Activated CD8-positive, alpha-beta memory T cell treated with anti-CD3 and anti-CD28 coated beads, Interleukin-2, amount 10 ng/mL, durations not matched to agents 7 days and 5 days (primary cell): ENCODE measurements at regions not wholly inside any gene's neighbourhood (a gene's known extent, or its start where the extent isn't known, plus 50 kb on each side); places are given as distances from the start of the nearest gene placed in this dataset.

Experiments
- ATAC-seq: fragments of 150-1000 bp; cut with Tn5 transposase; one replicate; pipeline ENCODE4 v1.10.0; 2021; ENCODE audit warnings: moderate library complexity
- CTCF ChIA-PET: fragments of 350-600 bp; sonication (Branson Sonifier 250); formaldehyde crosslinking; loops from one replicate; lab custom pipeline; 2021; ENCODE audit warnings: antibody characterized with exemption; lab: Charles Lee
- DNase-seq: peaks from one replicate; pipeline ENCODE4 v3.0.0-alpha.2; 2020
- H3K27ac Mint-ChIP-seq: one replicate; pipeline ENCODE4 v1.8.0; 2021; ENCODE audit warnings: mild to moderate bottlenecking, mixed read lengths
- H3K27me3 Mint-ChIP-seq: one replicate; pipeline ENCODE4 v1.8.0; 2021; ENCODE audit warnings: mixed read lengths
- H3K36me3 Mint-ChIP-seq: one replicate; pipeline ENCODE4 v1.8.0; 2021; ENCODE audit warnings: mild to moderate bottlenecking, mixed read lengths
- H3K4me1 Mint-ChIP-seq: one replicate; pipeline ENCODE4 v1.8.0; 2021; ENCODE audit warnings: mixed read lengths
- H3K4me3 Mint-ChIP-seq: one replicate; pipeline ENCODE4 v1.8.0; 2021; ENCODE audit warnings: mild to moderate bottlenecking, moderate library complexity, mixed read lengths
- H3K9me3 Mint-ChIP-seq: one replicate; pipeline ENCODE4 v1.8.0; 2022; ENCODE audit warnings: low read depth, mixed read lengths

- ATAC-seq, result no peak
These were observed 175.7 kb upstream of the SLC25A13 start for GRCh38 chr7:96497567-96497966.

GRCh38 chr7:96495751-96496216 lies 173.9 kb upstream of the SLC25A13 start:
- Mint-ChIP-seq H3K27ac (peak overlapping the region; percentile 86), H3K27me3 (peaks cover 4% of the 10 kb centered on the region), H3K36me3 (peaks cover 4% of the 10 kb centered on the region), H3K9me3 (no peaks in the 10 kb centered on the region), H3K4me1 (peaks cover 17% of the 10 kb centered on the region), H3K4me3 (peak overlapping the region; percentile 39)
- CTCF ChIA-PET, result no interaction called here
- DNase-seq (peak; percentile 65), ATAC-seq (peak; percentile 91)

More at GRCh38 chr7:96497567-96497966, 175.7 kb upstream of the SLC25A13 start:
- Mint-ChIP-seq H3K4me1 (peaks cover 14% of the 10 kb centered on the region), H3K27ac (no peak overlapping the region), H3K9me3 (no peaks in the 10 kb centered on the region), H3K27me3 (peaks cover 4% of the 10 kb centered on the region), H3K36me3 (peaks cover 4% of the 10 kb centered on the region), H3K4me3 (no peak overlapping the region)
- DNase-seq, result no peak
- CTCF ChIA-PET, result no interaction called here

- Mint-ChIP-seq H3K4me1 (peaks cover 17% of the 10 kb centered on the region), H3K36me3 (no peaks in the 10 kb centered on the region), H3K27ac (no peak overlapping the region), H3K9me3 (no peaks in the 10 kb centered on the region), H3K27me3 (peaks cover 3% of the 10 kb centered on the region), H3K4me3 (no peak overlapping the region)
- ATAC-seq, result no peak
- DNase-seq, result no peak
- CTCF ChIA-PET, result no interaction called here
These were observed 164.8 kb upstream of the SLC25A13 start for GRCh38 chr7:96486681-96487080.

GRCh38 chr7:96484845-96485244 lies 162.9 kb upstream of the SLC25A13 start:
- no peak overlapping the region for H3K4me3 Mint-ChIP-seq
- ATAC-seq, result no peak
- no peak for DNase-seq
- H3K27ac Mint-ChIP-seq, result no peak overlapping the region
- H3K9me3 Mint-ChIP-seq, result no peaks in the 10 kb centered on the region
- peaks cover 15% of the 10 kb centered on the region for H3K4me1 Mint-ChIP-seq
- CTCF ChIA-PET, result interaction anchor here (1.4 kb wide), 1 partner anchor 10 kb away, joined by 4 read pairs; no protein-coding TSS in a partner anchor
- no peaks in the 10 kb centered on the region for H3K36me3 Mint-ChIP-seq
- no peaks in the 10 kb centered on the region for H3K27me3 Mint-ChIP-seq

- Mint-ChIP-seq H3K9me3 (no peaks in the 10 kb centered on the region), H3K4me3 (no peak overlapping the region), H3K27ac (no peak overlapping the region), H3K36me3 (no peaks in the 10 kb centered on the region), H3K27me3 (no peaks in the 10 kb centered on the region), H3K4me1 (peaks cover 18% of the 10 kb centered on the region)
- DNase-seq, result no peak
- peak; percentile 27 for ATAC-seq
- CTCF ChIA-PET, result interaction anchor here (1.4 kb wide), 1 partner anchor 10 kb away, joined by 4 read pairs; no protein-coding TSS in a partner anchor
These were observed 162.2 kb upstream of the SLC25A13 start for GRCh38 chr7:96484091-96484490.

- no peak for DNase-seq
- H3K4me1 Mint-ChIP-seq, result peaks cover 24% of the 10 kb centered on the region
- no peak overlapping the region for H3K27ac Mint-ChIP-seq
- no peak for ATAC-seq
- H3K27me3 Mint-ChIP-seq, result no peaks in the 10 kb centered on the region
- peaks cover 2% of the 10 kb centered on the region for H3K36me3 Mint-ChIP-seq
- H3K4me3 Mint-ChIP-seq, result no peak overlapping the region
- H3K9me3 Mint-ChIP-seq, result no peaks in the 10 kb centered on the region
- CTCF ChIA-PET, result no interaction called here
These were observed 159.9 kb upstream of the SLC25A13 start for GRCh38 chr7:96481796-96482195.

GRCh38 chr7:96479015-96479645 lies 157.2 kb upstream of the SLC25A13 start:
- Mint-ChIP-seq H3K4me3 (peak overlapping the region; percentile 8), H3K36me3 (peaks cover 2% of the 10 kb centered on the region), H3K4me1 (peaks cover 17% of the 10 kb centered on the region), H3K27ac (peak overlapping the region; percentile 81), H3K9me3 (no peaks in the 10 kb centered on the region), H3K27me3 (peaks cover 5% of the 10 kb centered on the region)
- CTCF ChIA-PET, result no interaction called here
- ATAC-seq (peak; percentile 45), DNase-seq (no peak)

GRCh38 chr7:96471606-96472005 lies 149.7 kb upstream of the SLC25A13 start:
- peak overlapping the region; percentile 84 for H3K27ac Mint-ChIP-seq
- CTCF ChIA-PET, result no interaction called here
- peak overlapping the region; percentile 31 for H3K4me3 Mint-ChIP-seq

GRCh38 chr7:96452146-96452545 lies 130.2 kb upstream of the SLC25A13 start:
- CTCF ChIA-PET, result no interaction called here
- no peaks in the 10 kb centered on the region for H3K4me1 Mint-ChIP-seq
- ATAC-seq (no peak), DNase-seq (no peak)
- H3K4me3 Mint-ChIP-seq, result no peak overlapping the region
- H3K27ac Mint-ChIP-seq, result no peak overlapping the region
- peaks cover 6% of the 10 kb centered on the region for H3K27me3 Mint-ChIP-seq
- H3K9me3 Mint-ChIP-seq, result no peaks in the 10 kb centered on the region
- H3K36me3 Mint-ChIP-seq, result no peaks in the 10 kb centered on the region

More at GRCh38 chr7:96471606-96472005, 149.7 kb upstream of the SLC25A13 start:
- H3K27me3 Mint-ChIP-seq, result peaks cover 8% of the 10 kb centered on the region
- DNase-seq (no peak), ATAC-seq (no peak)
- H3K36me3 Mint-ChIP-seq, result peaks cover 34% of the 10 kb centered on the region
- peaks cover 15% of the 10 kb centered on the region for H3K4me1 Mint-ChIP-seq
- H3K9me3 Mint-ChIP-seq, result peaks cover 10% of the 10 kb centered on the region

- ATAC-seq (no peak), DNase-seq (no peak)
- H3K27ac Mint-ChIP-seq, result no peak overlapping the region
- no peaks in the 10 kb centered on the region for H3K9me3 Mint-ChIP-seq
- CTCF ChIA-PET, result no interaction called here
- peaks cover 6% of the 10 kb centered on the region for H3K27me3 Mint-ChIP-seq
- no peak overlapping the region for H3K4me3 Mint-ChIP-seq
- H3K36me3 Mint-ChIP-seq, result no peaks in the 10 kb centered on the region
- H3K4me1 Mint-ChIP-seq, result no peaks in the 10 kb centered on the region
These were observed 127.2 kb upstream of the SLC25A13 start for GRCh38 chr7:96449094-96449493.

- H3K27ac Mint-ChIP-seq, result no peak overlapping the region
- no peaks in the 10 kb centered on the region for H3K36me3 Mint-ChIP-seq
- no peak for ATAC-seq
- H3K27me3 Mint-ChIP-seq, result peaks cover 6% of the 10 kb centered on the region
- CTCF ChIA-PET, result no interaction called here
- H3K9me3 Mint-ChIP-seq, result no peaks in the 10 kb centered on the region
- no peak overlapping the region for H3K4me3 Mint-ChIP-seq
- no peak for DNase-seq
- no peaks in the 10 kb centered on the region for H3K4me1 Mint-ChIP-seq
These were observed 125.3 kb upstream of the SLC25A13 start for GRCh38 chr7:96447109-96447645.

GRCh38 chr7:96441436-96442084 lies 119.7 kb upstream of the SLC25A13 start:
- Mint-ChIP-seq H3K9me3 (no peaks in the 10 kb centered on the region), H3K27me3 (peaks cover 12% of the 10 kb centered on the region), H3K36me3 (no peaks in the 10 kb centered on the region), H3K27ac (no peak overlapping the region), H3K4me1 (no peaks in the 10 kb centered on the region), H3K4me3 (no peak overlapping the region)
- no peak for DNase-seq
- CTCF ChIA-PET, result no interaction called here
- ATAC-seq, result no peak

GRCh38 chr7:96440328-96440727 lies 118.4 kb upstream of the SLC25A13 start:
- Mint-ChIP-seq H3K4me1 (no peaks in the 10 kb centered on the region), H3K9me3 (no peaks in the 10 kb centered on the region), H3K36me3 (no peaks in the 10 kb centered on the region), H3K27ac (no peak overlapping the region), H3K4me3 (no peak overlapping the region), H3K27me3 (peaks cover 15% of the 10 kb centered on the region)
- no peak for DNase-seq
- CTCF ChIA-PET, result no interaction called here
- no peak for ATAC-seq

- CTCF ChIA-PET, result interaction anchor here (0.5 kb wide), 1 partner anchor 10 kb away, joined by 3 read pairs; no protein-coding TSS in a partner anchor
- no peak for DNase-seq
- H3K4me3 Mint-ChIP-seq, result no peak overlapping the region
- H3K9me3 Mint-ChIP-seq, result no peaks in the 10 kb centered on the region
- no peaks in the 10 kb centered on the region for H3K4me1 Mint-ChIP-seq
- ATAC-seq, result no peak
- H3K27ac Mint-ChIP-seq, result no peak overlapping the region
- H3K27me3 Mint-ChIP-seq, result peaks cover 18% of the 10 kb centered on the region
- H3K36me3 Mint-ChIP-seq, result no peaks in the 10 kb centered on the region
These were observed 115.0 kb upstream of the SLC25A13 start for GRCh38 chr7:96436880-96437279.
